ENCODE measurements at regions not wholly inside any gene's neighbourhood (a gene's known extent, or its start where the extent isn't known, plus 50 kb on each side); places are given as distances from the start of the nearest gene placed in this dataset.

DNA sequence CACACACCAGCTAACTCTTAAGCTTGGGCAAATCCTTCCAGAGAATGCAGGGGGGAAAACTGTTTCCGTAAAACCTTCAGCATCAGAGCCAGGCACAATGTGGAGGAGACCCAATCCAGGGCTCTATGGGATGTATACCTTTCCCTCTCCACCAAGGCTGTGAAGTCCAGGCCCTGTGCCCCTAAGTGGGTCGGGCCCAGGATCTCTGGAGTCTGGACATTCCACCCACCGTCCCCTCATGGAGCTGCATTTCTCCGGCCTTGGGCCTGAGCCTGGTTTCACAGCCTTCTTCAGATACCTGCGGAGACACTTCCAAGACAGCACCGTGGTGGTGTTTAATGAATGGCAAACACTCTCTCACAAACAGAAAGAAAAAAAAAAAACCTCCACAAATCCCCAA is 186.2 kb downstream of the URI1 start:
- H3K4me3 ChIP-seq (IDR thresholded peaks at IDR 0.05; ENCODE audit: insufficient read depth, low read depth, low read length) = no peak overlapping the region
- no peak overlapping the region for H3K9ac ChIP-seq
- H3K4me1 ChIP-seq (ENCODE audit: low read depth, poor library complexity, severe bottlenecking) = no peaks in the 10 kb centered on the region
- no peak overlapping the region for H3K27ac ChIP-seq
- TF ChIP-seq, protein P1, sequence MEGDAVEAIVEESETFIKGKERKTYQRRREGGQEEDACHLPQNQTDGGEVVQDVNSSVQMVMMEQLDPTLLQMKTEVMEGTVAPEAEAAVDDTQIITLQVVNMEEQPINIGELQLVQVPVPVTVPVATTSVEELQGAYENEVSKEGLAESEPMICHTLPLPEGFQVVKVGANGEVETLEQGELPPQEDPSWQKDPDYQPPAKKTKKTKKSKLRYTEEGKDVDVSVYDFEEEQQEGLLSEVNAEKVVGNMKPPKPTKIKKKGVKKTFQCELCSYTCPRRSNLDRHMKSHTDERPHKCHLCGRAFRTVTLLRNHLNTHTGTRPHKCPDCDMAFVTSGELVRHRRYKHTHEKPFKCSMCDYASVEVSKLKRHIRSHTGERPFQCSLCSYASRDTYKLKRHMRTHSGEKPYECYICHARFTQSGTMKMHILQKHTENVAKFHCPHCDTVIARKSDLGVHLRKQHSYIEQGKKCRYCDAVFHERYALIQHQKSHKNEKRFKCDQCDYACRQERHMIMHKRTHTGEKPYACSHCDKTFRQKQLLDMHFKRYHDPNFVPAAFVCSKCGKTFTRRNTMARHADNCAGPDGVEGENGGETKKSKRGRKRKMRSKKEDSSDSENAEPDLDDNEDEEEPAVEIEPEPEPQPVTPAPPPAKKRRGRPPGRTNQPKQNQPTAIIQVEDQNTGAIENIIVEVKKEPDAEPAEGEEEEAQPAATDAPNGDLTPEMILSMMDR (conservative IDR thresholded peaks at IDR 0.05; ENCODE audit: low read depth, low read length) = no peak
- no peaks in the 10 kb centered on the region for H3K27me3 ChIP-seq (ENCODE audit: insufficient read depth, low read depth)
- no peaks in the 10 kb centered on the region for H3K36me3 ChIP-seq (ENCODE audit: insufficient read depth)
- H3K4me2 ChIP-seq = no peak overlapping the region
- no peaks in the 10 kb centered on the region for H4K20me1 ChIP-seq (ENCODE audit: insufficient read depth)
- H3K79me2 ChIP-seq (ENCODE audit: insufficient read depth, low read depth) = no peaks in the 10 kb centered on the region
- no peak overlapping the region for H2AFZ ChIP-seq (ENCODE audit: low read depth)

DNA sequence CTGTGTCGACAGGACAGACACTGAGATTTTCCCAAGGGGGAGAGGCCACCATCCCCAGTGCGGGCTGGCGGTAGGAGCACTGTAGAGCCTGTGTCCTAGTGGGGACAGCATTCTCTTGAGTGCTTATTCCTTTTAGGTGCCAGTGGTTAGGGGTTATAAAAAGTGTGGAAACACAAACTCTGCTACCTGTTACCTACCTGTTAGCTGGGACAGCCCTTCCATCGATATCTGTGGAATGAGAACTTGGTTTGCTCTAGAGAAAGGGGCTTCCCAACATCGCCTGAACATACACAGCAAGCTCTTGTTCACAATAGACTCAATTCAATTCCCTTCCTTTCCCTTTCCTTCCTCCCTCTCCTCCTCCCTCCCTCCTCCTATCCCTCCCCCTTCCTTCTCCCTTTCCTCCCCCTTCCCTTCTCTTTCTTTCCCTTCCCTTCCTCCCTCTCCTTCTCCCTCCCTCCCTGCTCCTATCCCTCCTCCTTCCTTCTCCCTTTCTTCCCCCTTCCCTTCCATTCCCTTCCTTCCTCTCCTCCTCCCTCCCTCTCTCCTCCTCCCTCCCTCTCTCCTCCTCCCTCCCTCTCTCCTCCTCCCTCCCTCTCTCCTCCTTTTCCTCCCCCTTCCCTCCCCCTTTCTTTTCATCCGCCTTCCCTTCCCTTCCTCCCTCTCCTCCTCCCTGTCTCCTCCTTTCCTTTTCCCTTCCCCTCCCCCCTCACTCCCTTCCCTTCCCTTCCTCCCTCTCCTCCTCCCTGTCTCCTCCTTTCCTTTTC is 188.5 kb downstream of the URI1 start:
- no peaks in the 10 kb centered on the region for H4K20me1 ChIP-seq (ENCODE audit: insufficient read depth)
- H3K27ac ChIP-seq = no peak overlapping the region
- no peak overlapping the region for H3K4me2 ChIP-seq
- TF ChIP-seq, protein P1 (conservative IDR thresholded peaks at IDR 0.05; ENCODE audit: low read depth, low read length) = no peak
- no peaks in the 10 kb centered on the region for H3K36me3 ChIP-seq (ENCODE audit: insufficient read depth)
- H3K79me2 ChIP-seq (ENCODE audit: insufficient read depth, low read depth) = no peaks in the 10 kb centered on the region
- H2AFZ ChIP-seq (ENCODE audit: low read depth) = no peak overlapping the region
- H3K4me3 ChIP-seq (IDR thresholded peaks at IDR 0.05; ENCODE audit: insufficient read depth, low read depth, low read length) = no peak overlapping the region
- H3K27me3 ChIP-seq (ENCODE audit: insufficient read depth, low read depth) = no peaks in the 10 kb centered on the region
- H3K4me1 ChIP-seq (ENCODE audit: low read depth, poor library complexity, severe bottlenecking) = no peaks in the 10 kb centered on the region
- H3K9ac ChIP-seq = no peak overlapping the region

GRCh38 chr19:30131246-30131645 is 189.2 kb downstream of the URI1 start:
- Histone ChIP-seq H3K36me3 (ENCODE audit: insufficient read depth) (no peaks in the 10 kb centered on the region), H2AFZ (ENCODE audit: low read depth) (no peak overlapping the region), H3K27me3 (ENCODE audit: insufficient read depth, low read depth) (no peaks in the 10 kb centered on the region), H3K9ac (no peak overlapping the region), H3K79me2 (ENCODE audit: insufficient read depth, low read depth) (no peaks in the 10 kb centered on the region), H3K4me3 (IDR thresholded peaks at IDR 0.05; ENCODE audit: insufficient read depth, low read depth, low read length) (no peak overlapping the region), H3K4me1 (ENCODE audit: low read depth, poor library complexity, severe bottlenecking) (no peaks in the 10 kb centered on the region), H3K4me2 (no peak overlapping the region), H3K27ac (no peak overlapping the region), H4K20me1 (ENCODE audit: insufficient read depth) (no peaks in the 10 kb centered on the region)
- TF ChIP-seq, protein P1 (conservative IDR thresholded peaks at IDR 0.05; ENCODE audit: low read depth, low read length) = no peak

- Histone ChIP-seq H2AFZ (ENCODE audit: low read depth) (no peak overlapping the region), H4K20me1 (ENCODE audit: insufficient read depth) (no peaks in the 10 kb centered on the region), H3K4me3 (IDR thresholded peaks at IDR 0.05; ENCODE audit: insufficient read depth, low read depth, low read length) (no peak overlapping the region), H3K9ac (no peak overlapping the region), H3K4me2 (no peak overlapping the region), H3K27ac (no peak overlapping the region), H3K4me1 (ENCODE audit: low read depth, poor library complexity, severe bottlenecking) (no peaks in the 10 kb centered on the region), H3K27me3 (ENCODE audit: insufficient read depth, low read depth) (no peaks in the 10 kb centered on the region), H3K36me3 (ENCODE audit: insufficient read depth) (no peaks in the 10 kb centered on the region), H3K79me2 (ENCODE audit: insufficient read depth, low read depth) (no peaks in the 10 kb centered on the region)
- TF ChIP-seq, protein P1 (conservative IDR thresholded peaks at IDR 0.05; ENCODE audit: low read depth, low read length) = no peak
These were observed 189.8 kb downstream of the URI1 start for GRCh38 chr19:30131722-30132291.
